ENCODE measurements at regions not wholly inside any gene's neighbourhood (a gene's known extent, or its start where the extent isn't known, plus 50 kb on each side); places are given as distances from the start of the nearest gene placed in this dataset.

DNA sequence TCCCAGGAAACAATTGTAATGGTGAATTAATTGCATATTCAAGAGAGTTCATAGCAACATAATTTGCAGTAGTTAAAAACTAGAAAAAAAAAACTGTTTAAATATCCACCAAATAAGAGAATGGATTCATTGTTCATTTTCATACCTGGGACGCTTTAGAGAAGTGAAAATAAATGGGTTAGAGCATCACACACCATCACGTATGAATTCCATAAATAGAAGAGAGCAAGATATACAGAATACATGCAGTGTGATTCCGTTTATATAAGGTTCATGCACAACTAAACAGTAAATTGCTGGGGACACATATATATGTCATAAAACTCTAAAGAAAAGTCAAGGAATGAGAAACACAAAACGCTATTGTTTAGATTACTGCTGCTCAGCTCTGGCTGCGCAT, 577.0 kb upstream of the KCNMB2 start:
- TF ChIP-seq POLR2A (IDR thresholded peaks at IDR 0.05; ENCODE audit: low read depth, low read length) = no peak
- TF ChIP-seq TAF1 (IDR thresholded peaks at IDR 0.05; ENCODE audit: borderline replicate concordance, low read depth, low read length) = no peak
